Fibroblast of pulmonary artery (primary cell): ENCODE measurements at regions not wholly inside any gene's neighbourhood (a gene's known extent, or its start where the extent isn't known, plus 50 kb on each side); places are given as distances from the start of the nearest gene placed in this dataset.

Experiments used
- DNase-seq: peaks from one replicate; pipeline ENCODE4 v3.0.0-alpha.2; 2010; ENCODE audit warnings: low read depth
- H3K4me3 ChIP-seq: replicated peaks from 2 replicates; pipeline ENCODE4 v1.5.1; 2011; ENCODE audit warnings: low read depth, mild to moderate bottlenecking, control low read depth, low read length, moderate library complexity
- TF ChIP-seq, protein P1 (sequence below): IDR thresholded peaks from 2 replicates; pipeline ENCODE4 v1.5.1; 2011; ENCODE audit warnings: mild to moderate bottlenecking, control low read depth, low read length, inconsistent platforms; ENCODE audit errors: missing control alignments

DNA sequence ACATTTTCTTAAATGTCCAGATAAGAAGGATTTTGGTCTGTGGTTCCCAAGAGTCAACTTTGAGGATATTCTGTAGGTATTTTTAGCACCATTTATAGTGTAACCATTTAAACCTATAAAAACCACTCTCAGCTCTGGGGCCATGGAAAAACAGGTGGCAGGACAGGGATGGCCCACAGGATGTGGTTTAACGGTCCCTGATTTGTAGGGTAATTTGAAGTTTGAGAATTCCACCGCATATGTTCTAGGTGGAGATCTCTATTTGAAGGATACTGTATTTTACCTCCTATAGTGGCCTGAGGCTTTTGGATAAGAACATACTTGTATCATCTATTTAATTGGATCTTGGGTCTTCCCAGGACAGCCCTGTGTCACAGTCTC, 62.4 kb upstream of the IGLL5 start:
- no peak for DNase-seq
- no peak overlapping the region for H3K4me3 ChIP-seq
- TF ChIP-seq, protein P1, sequence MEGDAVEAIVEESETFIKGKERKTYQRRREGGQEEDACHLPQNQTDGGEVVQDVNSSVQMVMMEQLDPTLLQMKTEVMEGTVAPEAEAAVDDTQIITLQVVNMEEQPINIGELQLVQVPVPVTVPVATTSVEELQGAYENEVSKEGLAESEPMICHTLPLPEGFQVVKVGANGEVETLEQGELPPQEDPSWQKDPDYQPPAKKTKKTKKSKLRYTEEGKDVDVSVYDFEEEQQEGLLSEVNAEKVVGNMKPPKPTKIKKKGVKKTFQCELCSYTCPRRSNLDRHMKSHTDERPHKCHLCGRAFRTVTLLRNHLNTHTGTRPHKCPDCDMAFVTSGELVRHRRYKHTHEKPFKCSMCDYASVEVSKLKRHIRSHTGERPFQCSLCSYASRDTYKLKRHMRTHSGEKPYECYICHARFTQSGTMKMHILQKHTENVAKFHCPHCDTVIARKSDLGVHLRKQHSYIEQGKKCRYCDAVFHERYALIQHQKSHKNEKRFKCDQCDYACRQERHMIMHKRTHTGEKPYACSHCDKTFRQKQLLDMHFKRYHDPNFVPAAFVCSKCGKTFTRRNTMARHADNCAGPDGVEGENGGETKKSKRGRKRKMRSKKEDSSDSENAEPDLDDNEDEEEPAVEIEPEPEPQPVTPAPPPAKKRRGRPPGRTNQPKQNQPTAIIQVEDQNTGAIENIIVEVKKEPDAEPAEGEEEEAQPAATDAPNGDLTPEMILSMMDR, result no peak

DNA sequence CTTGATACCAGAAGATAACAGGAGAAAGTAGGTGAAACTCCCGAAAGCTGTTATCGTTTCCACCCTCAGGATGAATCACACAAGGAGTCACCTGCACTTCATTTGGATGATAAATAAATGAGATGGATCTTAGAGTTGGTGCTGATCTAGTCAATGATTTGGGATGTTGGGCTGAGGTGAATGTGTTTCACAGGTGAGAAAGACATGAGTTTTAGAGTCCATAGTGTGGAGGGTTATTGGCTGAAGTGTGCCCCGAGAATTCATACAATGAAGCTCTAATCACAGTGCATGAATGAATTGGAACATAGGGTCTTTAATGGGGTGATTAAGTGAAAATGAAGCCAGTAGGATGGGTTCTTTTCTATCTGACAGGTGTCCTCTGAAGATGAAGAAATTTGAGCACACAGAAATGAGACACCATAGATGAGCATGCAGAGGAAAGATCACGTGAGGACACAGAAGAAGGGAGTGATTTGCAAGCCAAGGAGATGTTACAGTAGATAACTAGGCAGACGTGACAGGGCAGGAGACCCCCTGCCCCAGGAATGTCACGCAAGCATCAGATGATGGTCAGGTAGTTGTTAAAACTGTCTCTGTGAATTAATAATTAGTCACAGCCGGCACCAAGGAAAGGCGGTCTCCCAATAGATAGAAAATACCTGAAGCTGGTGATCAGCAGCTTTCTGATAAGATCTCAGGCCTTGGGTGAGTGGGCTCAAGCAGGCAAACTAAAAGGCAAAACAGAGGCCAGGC, 60.3 kb upstream of the IGLL5 start:
- H3K4me3 ChIP-seq, result no peak overlapping the region
- no peak for DNase-seq
- TF ChIP-seq, protein P1, result no peak

DNA sequence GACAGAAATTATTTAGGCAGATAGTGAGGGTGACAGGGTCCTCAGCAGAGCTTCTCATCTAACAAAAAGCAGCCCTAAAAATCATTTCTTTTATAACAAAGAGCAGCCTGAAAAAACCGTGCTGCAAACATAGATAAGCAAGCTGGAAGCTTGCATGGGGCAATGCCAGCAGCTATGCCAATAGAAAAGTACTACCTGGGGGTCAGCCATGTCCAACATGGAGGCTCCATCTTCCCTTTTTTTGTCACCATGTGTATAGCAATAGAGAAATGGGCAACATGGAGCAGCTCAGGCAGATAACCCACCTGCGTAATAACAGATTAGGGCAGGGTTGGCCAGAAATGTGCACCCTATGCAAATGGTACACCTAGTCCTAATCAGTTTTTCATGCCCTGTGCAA, 57.4 kb upstream of the IGLL5 start:
- no peak overlapping the region for H3K4me3 ChIP-seq
- TF ChIP-seq, protein P1, result no peak

DNA sequence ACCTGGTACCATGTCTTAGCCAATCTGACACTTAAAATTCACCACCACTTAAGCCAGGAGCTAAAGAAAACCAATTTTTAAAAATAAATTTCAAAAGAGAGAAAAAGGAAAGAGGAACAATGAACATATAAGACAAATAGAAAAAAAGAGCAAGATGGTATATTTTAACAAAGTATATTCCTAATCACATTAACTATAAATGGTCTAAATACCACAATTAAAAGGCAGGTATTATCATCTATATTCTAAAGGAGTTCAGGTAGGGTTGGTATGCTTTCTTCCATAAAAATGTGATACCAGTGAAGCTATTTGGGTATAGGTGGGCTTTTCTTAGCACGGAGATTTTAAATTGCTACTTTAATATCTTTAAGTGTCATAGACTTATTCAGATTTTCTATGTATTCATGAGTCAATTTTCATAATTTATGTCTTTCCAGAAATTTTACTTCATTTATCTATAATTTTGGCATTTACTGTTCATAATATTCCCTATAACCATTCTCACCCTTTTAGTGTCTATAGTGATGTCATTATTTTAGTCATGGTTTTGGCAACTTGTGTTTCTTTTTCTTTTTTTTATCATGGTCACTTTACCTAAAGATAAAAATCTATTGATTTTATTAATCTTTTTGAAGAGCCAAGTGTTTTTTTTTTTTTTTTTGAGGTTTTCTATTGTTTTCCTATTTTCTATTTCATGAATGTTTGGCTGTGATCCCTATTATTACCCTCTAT, 56.5 kb upstream of the IGLL5 start:
- TF ChIP-seq, protein P1, result no peak
- no peak overlapping the region for H3K4me3 ChIP-seq
- DNase-seq, result no peak

More for the DNA sequence above, 57.4 kb upstream of the IGLL5 start:
- DNase-seq, result no peak

DNA sequence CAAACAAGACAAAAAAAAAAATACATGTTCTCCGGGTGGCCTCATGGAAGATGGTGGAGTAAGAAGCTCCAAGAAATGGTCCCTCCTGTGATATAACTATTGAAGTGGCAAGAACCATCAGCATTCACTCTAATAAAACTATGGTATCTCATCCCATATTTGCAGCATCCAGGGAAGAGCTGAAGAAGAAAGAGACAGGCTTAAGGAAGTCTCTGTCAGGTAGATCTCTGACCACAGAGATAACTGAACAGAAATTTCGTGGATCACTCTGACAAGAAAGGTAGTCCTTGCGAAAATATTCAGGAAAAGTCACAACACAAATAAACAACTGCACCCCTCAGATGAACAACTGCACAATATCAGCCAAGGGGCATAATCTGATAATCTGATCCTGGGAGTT, 54.6 kb upstream of the IGLL5 start:
- no peak overlapping the region for H3K4me3 ChIP-seq
- no peak for DNase-seq

DNA sequence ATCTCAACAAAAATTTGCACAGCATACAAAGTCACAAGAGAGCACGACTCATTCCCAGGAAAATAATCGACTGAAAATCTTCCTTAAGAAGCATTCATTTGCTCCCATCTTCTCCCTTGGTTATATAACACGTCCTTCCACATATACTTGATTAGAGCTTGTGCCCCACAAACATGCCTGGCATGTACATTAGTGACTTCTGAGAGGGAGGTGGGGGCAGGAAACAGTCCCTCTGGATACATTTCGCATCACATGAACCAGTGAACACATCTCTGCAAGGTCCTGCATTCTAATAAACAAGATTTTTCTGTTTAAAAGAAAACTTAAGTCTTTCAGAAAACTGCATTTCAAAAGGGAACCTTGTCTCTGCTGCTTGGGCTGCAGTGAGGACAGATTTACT, 54.1 kb upstream of the IGLL5 start:
- TF ChIP-seq, protein P1, result no peak
- H3K4me3 ChIP-seq, result no peak overlapping the region
- no peak for DNase-seq

More for the DNA sequence above, 54.6 kb upstream of the IGLL5 start:
- TF ChIP-seq, protein P1, result no peak
